Transverse colon (tissue), 4 donors: ENCODE measurements at regions not wholly inside any gene's neighbourhood (a gene's known extent, or its start where the extent isn't known, plus 50 kb on each side); places are given as distances from the start of the nearest gene placed in this dataset.

Experiments used
- CTCF ChIP-seq, 5 experiments: fragments of 200-600 bp in 3 of 5; fragments of 450-650 bp in 2 of 5; sonication (generic) in 3 of 5; IDR thresholded peaks; 1 replicate in 2 of 5; 2 replicates in 3 of 5; pipeline ENCODE4 v1.5.1; 2016 to 2017; ENCODE audit warnings: antibody characterized with exemption in 5 of 5, inconsistent platforms in 3 of 5, mild to moderate bottlenecking in 2 of 5, moderate library complexity in 1 of 5
- POLR2AphosphoS5 ChIP-seq, 3 donors: sonication (generic); formaldehyde crosslinking; IDR thresholded peaks; one replicate each; pipeline ENCODE4 v1.6.1; 2016; ENCODE audit warnings: antibody characterized with exemption in 3 of 3

GRCh38 chr15:62711691-62712454 is 330.7 kb upstream of the TPM1 start:
- TF ChIP-seq CTCF (IDR thresholded peaks at IDR 0.05) = no peak
- no peak for TF ChIP-seq POLR2AphosphoS5 (IDR thresholded peaks at IDR 0.05)
